HG02798 (cell line): ENCODE measurements at regions not wholly inside any gene's neighbourhood (a gene's known extent, or its start where the extent isn't known, plus 50 kb on each side); places are given as distances from the start of the nearest gene placed in this dataset.

ENCODE experiments used
- ATAC-seq: cut with Tn5 transposase; IDR thresholded peaks from one replicate; pipeline ENCODE4 v1.9.1; 2021; ENCODE audit warnings: mild to moderate bottlenecking; ENCODE audit not compliant: unreplicated experiment, poor library complexity

DNA sequence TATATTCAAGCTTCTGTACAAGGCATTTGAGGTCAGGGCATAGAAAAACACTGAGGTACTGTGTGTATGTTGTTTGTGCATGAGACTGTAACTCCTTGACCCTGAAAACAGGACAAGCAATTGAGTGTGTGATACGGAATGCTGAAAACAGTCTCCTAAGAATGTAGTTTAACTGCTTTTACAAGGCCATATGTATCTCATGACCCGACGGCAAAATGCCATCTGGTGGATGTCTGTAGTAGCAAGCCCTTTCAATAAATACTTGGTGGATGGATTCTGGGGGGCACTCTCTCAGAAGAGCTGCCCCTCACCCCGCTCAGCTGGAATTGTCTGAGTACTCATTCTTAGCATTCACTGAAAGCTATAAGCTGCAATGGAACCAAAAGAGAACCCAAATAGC, 69.3 kb upstream of the EYS start:
- ATAC-seq, result no peak

DNA sequence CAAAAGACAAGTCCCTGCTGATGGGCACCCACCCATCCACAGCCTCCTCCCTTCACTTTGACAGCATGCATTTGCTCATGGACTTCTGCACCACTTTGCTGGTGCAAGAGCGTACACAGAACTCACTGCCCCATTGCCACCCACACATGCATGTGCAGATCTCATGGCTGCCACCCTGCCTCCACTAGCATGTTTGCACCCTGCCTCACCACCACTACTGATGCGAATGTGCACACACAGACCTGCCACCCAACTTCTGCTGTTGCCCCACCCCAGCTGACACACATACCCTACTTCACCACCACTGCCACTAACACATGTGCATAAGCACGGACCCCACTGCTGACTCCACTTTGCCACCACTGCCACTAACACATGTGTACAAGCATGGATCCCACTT, 64.9 kb upstream of the EYS start:
- ATAC-seq, result no peak

DNA sequence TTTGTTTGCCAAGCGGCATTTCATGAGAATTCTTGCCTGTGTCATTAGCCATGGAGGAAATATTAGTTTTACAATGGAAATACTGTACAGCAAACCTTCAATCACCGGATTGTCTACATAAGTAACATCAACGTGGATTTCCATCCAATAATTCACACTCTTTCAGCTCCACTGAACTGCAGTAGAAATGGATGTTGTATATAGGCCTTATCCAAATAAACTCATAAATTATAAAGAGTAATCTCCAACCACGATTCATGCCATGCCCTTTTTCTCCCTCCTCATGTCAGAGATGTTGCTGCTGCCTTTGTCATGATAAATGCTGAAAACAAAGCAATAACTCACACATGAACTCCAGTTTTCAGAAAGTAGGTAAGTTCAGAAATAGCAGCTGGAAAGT, 54.9 kb upstream of the EYS start:
- ATAC-seq, result no peak

DNA sequence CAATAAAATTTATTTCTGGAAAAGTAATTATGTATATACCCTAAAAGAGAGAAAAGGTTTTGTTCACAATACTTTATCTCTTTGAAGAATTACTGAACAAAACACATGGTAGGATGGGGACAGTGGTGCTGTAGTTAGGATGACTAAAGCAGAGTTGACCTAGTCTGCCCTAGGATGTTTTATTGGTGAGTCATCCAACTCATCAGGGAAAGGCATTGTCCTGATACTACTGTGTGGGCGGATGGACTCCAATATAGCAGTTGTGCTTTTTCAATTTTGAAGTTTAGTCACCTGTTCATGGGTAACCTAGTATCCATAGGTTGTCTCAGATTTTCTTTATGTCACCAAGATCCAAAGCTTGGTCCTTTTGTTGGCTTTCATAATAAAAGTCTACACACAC, 53.3 kb upstream of the EYS start:
- no peak for ATAC-seq
